GM23338 (cell line): ENCODE measurements at regions not wholly inside any gene's neighbourhood (a gene's known extent, or its start where the extent isn't known, plus 50 kb on each side); places are given as distances from the start of the nearest gene placed in this dataset.
"Not testable (repeated sequence)": the region's sequence is repeated elsewhere in the genome, so short reads cannot be mapped to it uniquely, and the experiment has no call there.

Experiments
- EZH2 ChIP-seq: fragments of 200-600 bp; sonication (generic); IDR thresholded peaks from one replicate; pipeline ENCODE4 v1.8.0; 2017; ENCODE audit warnings: antibody characterized with exemption, mild to moderate bottlenecking, low read depth; ENCODE audit not compliant: unreplicated experiment
- POLR2AphosphoS5 ChIP-seq: IDR thresholded peaks from 2 replicates; pipeline ENCODE4 v1.6.1; 2016; ENCODE audit warnings: antibody characterized with exemption, low read depth
- TF ChIP-seq, protein P1 (sequence below), 2 experiments: fragments of 200-600 bp in 1 of 2; sonication (generic) in 1 of 2; conservative IDR thresholded peaks; 2 replicates each; pipeline versions ENCODE4 v1.5.1 to v1.6.1; 2016 to 2017; ENCODE audit warnings: antibody characterized with exemption in 2 of 2, low read depth in 2 of 2, mild to moderate bottlenecking in 2 of 2, moderate library complexity in 1 of 2
- TF ChIP-seq, protein P2 (sequence below): IDR thresholded peaks from one replicate; pipeline ENCODE4 v1.6.1; 2018; ENCODE audit warnings: antibody characterized with exemption; ENCODE audit not compliant: unreplicated experiment

DNA sequence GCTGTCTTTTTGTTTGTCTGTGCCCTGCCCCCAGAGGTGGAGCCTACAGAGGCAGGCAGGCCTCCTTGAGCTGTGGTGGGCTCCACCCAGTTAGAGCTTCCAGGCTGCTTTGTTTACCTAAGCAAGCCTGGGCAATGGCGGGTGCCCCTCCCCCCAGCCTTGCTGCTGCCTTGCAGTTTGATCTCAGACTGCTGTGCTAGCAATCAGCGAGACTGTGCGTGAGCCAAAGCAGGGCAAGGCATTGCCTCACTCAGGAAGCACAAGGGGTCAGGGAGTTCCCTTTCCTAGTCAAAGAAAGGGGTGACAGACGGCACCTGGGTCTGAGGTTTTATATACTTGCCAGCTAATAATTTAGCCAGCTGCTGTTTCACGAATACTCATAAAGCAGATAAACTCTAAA lies 852.0 kb upstream of the SLITRK6 start:
- not testable (repeated sequence) for TF ChIP-seq POLR2AphosphoS5, EZH2
- TF ChIP-seq, protein P1, sequence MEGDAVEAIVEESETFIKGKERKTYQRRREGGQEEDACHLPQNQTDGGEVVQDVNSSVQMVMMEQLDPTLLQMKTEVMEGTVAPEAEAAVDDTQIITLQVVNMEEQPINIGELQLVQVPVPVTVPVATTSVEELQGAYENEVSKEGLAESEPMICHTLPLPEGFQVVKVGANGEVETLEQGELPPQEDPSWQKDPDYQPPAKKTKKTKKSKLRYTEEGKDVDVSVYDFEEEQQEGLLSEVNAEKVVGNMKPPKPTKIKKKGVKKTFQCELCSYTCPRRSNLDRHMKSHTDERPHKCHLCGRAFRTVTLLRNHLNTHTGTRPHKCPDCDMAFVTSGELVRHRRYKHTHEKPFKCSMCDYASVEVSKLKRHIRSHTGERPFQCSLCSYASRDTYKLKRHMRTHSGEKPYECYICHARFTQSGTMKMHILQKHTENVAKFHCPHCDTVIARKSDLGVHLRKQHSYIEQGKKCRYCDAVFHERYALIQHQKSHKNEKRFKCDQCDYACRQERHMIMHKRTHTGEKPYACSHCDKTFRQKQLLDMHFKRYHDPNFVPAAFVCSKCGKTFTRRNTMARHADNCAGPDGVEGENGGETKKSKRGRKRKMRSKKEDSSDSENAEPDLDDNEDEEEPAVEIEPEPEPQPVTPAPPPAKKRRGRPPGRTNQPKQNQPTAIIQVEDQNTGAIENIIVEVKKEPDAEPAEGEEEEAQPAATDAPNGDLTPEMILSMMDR (conservative IDR thresholded peaks at IDR 0.05; ENCODE audit: low read depth in 2 of 2): not testable (repeated sequence)
- TF ChIP-seq, protein P2, sequence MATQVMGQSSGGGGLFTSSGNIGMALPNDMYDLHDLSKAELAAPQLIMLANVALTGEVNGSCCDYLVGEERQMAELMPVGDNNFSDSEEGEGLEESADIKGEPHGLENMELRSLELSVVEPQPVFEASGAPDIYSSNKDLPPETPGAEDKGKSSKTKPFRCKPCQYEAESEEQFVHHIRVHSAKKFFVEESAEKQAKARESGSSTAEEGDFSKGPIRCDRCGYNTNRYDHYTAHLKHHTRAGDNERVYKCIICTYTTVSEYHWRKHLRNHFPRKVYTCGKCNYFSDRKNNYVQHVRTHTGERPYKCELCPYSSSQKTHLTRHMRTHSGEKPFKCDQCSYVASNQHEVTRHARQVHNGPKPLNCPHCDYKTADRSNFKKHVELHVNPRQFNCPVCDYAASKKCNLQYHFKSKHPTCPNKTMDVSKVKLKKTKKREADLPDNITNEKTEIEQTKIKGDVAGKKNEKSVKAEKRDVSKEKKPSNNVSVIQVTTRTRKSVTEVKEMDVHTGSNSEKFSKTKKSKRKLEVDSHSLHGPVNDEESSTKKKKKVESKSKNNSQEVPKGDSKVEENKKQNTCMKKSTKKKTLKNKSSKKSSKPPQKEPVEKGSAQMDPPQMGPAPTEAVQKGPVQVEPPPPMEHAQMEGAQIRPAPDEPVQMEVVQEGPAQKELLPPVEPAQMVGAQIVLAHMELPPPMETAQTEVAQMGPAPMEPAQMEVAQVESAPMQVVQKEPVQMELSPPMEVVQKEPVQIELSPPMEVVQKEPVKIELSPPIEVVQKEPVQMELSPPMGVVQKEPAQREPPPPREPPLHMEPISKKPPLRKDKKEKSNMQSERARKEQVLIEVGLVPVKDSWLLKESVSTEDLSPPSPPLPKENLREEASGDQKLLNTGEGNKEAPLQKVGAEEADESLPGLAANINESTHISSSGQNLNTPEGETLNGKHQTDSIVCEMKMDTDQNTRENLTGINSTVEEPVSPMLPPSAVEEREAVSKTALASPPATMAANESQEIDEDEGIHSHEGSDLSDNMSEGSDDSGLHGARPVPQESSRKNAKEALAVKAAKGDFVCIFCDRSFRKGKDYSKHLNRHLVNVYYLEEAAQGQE: not testable (repeated sequence)
